Skeletal muscle satellite cell (primary cell): ENCODE measurements at regions not wholly inside any gene's neighbourhood (a gene's known extent, or its start where the extent isn't known, plus 50 kb on each side); places are given as distances from the start of the nearest gene placed in this dataset.

Source experiments
- H3K27me3 ChIP-seq: 2 replicates; pipeline ENCODE4 v1.7.0; 2013; ENCODE audit warnings: low read length; ENCODE audit not compliant: control insufficient read depth, insufficient read depth
- H3K36me3 ChIP-seq: 2 replicates; pipeline ENCODE4 v1.7.0; 2013; ENCODE audit warnings: mild to moderate bottlenecking, control low read depth, low read length; ENCODE audit not compliant: insufficient read depth
- H3K4me1 ChIP-seq: 2 replicates; pipeline ENCODE4 v1.7.0; 2013; ENCODE audit warnings: low read length; ENCODE audit not compliant: control insufficient read depth, insufficient read depth
- H3K4me2 ChIP-seq: 2 replicates; pipeline ENCODE4 v1.7.0; 2013; ENCODE audit warnings: mild to moderate bottlenecking, low read length
- H3K4me3 ChIP-seq: 2 replicates; pipeline ENCODE4 v1.7.0; 2013; ENCODE audit warnings: low read length
- H3K9ac ChIP-seq: 2 replicates; pipeline ENCODE4 v1.7.0; 2013; ENCODE audit warnings: mild to moderate bottlenecking, low read depth, low read length, moderate library complexity
- H3K9me3 ChIP-seq: replicated peaks from 2 replicates; pipeline ENCODE4 v1.7.0; 2013; ENCODE audit warnings: mild to moderate bottlenecking, control low read depth, low read length

DNA sequence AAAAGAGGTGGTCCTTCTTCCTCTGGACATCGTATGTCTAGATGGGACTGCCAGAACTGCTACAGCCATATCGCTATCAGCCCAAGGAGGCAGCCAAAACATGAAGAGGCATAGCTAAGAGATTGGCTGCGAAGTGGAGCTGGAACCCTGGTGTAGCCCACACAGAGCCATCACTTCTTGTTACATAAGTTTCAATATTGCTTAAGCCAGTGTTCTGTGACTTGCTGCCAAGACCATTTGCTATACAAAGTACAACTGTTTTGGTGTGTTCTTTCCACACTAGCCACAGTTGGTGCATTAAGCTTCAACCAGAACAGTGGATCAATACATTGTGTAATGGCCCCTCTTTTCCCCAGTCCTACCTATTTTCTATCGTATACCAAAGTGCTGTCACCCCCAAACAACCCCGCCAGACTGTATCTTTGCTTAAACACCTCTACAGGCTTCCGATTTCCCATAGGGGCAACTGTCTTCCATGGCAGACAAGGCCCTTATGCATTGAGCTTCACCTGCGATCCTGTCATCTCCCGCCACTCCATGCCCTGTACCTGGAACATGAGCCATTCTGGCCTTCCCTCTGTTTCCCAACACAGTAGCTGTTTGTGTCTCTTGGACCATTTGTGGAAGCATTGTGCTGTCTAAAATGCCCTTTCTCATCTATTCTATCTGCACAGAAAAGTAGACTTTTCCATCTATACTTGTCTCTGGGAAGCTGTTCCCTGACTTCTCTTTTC is 241.8 kb downstream of the TTLL7 start:
- Histone ChIP-seq H3K9me3 (no peaks in the 10 kb centered on the region), H3K4me3 (no peak overlapping the region), H3K9ac (no peak overlapping the region), H3K36me3 (no peaks in the 10 kb centered on the region), H3K27me3 (no peaks in the 10 kb centered on the region), H3K4me1 (no peaks in the 10 kb centered on the region), H3K4me2 (no peak overlapping the region)

DNA sequence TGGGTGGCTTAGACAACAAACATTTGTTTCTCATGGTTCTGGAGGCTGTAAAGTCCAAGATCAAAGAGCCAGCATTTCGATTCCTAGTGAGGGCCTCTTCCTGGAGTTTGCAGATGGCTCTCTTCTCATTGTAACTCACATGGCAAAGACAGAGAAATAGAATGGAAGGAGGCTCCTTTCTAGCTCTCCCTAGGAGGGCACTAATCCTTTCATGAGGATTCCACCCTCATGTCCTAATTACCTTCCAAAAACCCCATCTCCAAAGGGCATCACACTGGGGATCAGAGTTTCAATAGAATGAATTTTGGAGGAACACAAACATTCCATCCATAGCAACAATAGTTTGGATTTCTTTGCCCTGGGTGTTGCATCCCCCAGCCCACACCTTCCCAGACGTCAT is 247.3 kb downstream of the TTLL7 start:
- Histone ChIP-seq H3K4me1 (no peaks in the 10 kb centered on the region), H3K36me3 (no peaks in the 10 kb centered on the region), H3K9me3 (no peaks in the 10 kb centered on the region), H3K9ac (no peak overlapping the region), H3K27me3 (no peaks in the 10 kb centered on the region), H3K4me3 (no peak overlapping the region), H3K4me2 (no peak overlapping the region)

DNA sequence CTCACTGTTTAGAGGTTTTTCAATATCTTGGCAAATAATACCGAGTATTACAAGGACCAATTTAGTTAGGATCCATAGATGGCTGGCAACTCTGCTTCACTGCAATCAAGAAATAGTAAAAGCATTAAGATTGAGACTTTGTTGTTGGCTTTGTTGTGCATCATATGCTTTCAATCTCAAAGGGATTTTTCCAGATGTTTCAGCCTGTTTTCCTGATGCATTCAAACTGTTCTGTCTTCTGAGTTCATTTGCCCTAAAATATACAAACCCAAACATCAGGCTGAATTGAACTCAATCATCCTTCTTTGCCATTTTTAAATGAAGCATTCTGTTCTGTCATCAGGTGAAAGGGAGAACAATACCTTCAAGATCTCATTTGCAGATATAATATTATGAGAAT is 248.7 kb downstream of the TTLL7 start:
- Histone ChIP-seq H3K4me3 (no peak overlapping the region), H3K36me3 (no peaks in the 10 kb centered on the region), H3K4me2 (no peak overlapping the region), H3K9me3 (no peaks in the 10 kb centered on the region), H3K27me3 (no peaks in the 10 kb centered on the region), H3K4me1 (no peaks in the 10 kb centered on the region), H3K9ac (no peak overlapping the region)

DNA sequence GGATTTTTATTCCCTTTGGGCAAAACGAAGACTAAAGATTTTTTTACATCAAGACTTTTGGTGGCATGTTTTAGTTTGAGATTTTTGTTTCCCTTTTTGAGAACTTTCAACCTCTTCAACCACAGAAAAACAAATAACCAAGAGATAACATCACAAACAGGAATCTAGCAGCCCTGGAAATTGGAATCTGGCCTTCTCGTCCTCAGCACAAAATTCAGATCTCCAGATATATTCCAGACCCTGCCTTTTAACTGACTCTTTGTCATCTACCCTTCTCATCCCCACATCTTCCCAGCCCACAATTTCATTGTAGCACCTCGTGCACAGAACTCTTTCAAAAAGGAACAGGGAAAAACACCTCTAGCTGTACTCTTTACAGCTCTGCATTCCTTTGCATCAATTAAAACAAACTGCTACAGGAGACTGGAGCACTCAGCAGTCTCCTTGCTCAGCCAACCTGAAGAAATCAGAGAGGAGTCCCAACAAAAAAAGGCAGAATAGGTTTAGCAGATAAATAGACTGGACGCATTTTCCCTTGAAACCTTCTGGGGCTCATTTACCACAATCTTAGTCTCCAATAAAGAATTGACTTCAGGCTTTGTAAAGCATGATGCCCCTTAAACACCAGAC is 251.0 kb downstream of the TTLL7 start:
- Histone ChIP-seq H3K36me3 (no peaks in the 10 kb centered on the region), H3K9ac (no peak overlapping the region), H3K27me3 (no peaks in the 10 kb centered on the region), H3K4me2 (no peak overlapping the region), H3K4me3 (no peak overlapping the region), H3K9me3 (no peaks in the 10 kb centered on the region), H3K4me1 (no peaks in the 10 kb centered on the region)

DNA sequence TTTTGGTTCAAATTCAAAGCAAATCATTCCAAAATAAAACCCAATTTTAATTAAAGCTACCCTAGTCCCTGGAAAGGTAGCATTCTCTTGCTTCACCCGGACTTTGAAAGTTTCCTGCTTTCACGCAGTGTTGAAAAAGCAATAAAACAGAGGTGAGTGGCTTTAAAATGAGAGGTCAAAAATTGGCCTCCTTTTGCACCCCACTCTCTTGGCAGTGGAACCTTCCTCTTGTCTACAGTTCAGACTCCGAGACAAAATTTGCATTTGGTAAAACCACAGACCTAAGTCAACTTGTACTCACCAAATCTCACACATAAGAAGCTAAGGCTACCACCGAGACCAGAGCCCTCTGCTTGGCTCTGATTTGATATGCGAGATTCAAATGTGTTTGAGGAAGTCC is 252.7 kb downstream of the TTLL7 start:
- Histone ChIP-seq H3K9ac (no peak overlapping the region), H3K4me1 (no peaks in the 10 kb centered on the region), H3K36me3 (no peaks in the 10 kb centered on the region), H3K27me3 (no peaks in the 10 kb centered on the region), H3K4me2 (no peak overlapping the region), H3K9me3 (no peaks in the 10 kb centered on the region), H3K4me3 (no peak overlapping the region)

DNA sequence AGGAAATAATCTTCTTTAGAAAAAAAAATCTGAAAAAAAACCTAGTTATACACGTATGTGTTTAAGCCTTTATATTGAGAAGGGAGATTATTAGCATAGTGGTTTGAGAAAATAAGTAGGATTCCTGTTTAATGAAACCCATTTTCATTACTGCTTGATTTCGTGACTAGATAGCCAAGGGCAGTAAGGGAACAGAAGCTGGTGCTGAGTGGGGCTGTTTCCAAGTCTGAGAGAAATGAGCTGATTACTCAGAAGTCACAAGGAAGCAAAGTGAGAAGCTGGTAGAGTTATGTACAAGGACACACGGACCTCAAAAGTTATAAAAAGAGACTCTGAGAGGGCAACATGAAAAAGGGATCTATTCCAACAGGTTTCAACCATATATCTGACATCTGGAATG is 256.5 kb downstream of the TTLL7 start:
- Histone ChIP-seq H3K4me1 (no peaks in the 10 kb centered on the region), H3K36me3 (no peaks in the 10 kb centered on the region), H3K4me3 (no peak overlapping the region), H3K9me3 (no peaks in the 10 kb centered on the region), H3K4me2 (no peak overlapping the region), H3K9ac (no peak overlapping the region), H3K27me3 (no peaks in the 10 kb centered on the region)

DNA sequence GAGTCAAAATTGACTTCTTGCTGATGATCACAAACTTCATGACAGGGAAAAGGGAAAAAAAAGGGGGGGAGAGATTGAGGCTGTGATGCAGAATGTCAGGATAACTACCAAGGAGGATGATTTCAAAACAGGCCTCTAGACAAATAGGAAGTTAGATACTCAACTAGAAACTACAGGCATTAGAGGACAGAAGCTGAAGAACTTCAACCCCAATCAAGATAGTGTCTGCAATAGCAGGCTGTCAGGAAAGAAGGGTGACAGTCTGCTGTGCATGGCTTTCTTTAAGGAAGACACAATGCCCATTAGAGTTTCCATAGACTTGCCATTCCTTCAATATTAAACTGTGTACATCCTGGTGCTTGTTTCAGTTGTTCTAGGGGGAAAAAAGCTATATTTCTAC is 257.2 kb downstream of the TTLL7 start:
- no peaks in the 10 kb centered on the region for H3K9me3 ChIP-seq
- H3K4me1 ChIP-seq: no peaks in the 10 kb centered on the region
- no peak overlapping the region for H3K4me2 ChIP-seq
- H3K4me3 ChIP-seq: no peak overlapping the region
- H3K27me3 ChIP-seq: no peaks in the 10 kb centered on the region
- no peak overlapping the region for H3K9ac ChIP-seq
- H3K36me3 ChIP-seq: no peaks in the 10 kb centered on the region

DNA sequence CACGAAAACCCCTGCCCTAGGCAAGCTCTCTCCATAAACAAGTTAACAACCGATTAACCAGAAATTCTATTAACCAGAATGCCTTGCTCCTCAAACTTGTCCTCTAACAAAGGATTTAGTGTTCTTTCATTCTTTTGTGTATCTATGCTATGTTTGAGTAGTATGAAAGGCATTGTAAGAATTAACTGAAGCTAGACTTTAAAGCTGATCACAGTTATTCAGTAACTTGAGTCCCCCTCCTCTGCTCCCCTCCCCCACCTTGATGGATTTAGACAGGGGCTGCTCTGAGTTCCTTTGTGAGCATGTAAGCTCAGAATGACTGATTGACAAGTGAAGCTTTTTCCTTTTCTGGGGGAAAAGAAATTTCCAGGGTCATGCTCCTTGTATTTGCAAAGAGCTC is 257.6 kb downstream of the TTLL7 start:
- Histone ChIP-seq H3K27me3 (no peaks in the 10 kb centered on the region), H3K36me3 (no peaks in the 10 kb centered on the region)

DNA sequence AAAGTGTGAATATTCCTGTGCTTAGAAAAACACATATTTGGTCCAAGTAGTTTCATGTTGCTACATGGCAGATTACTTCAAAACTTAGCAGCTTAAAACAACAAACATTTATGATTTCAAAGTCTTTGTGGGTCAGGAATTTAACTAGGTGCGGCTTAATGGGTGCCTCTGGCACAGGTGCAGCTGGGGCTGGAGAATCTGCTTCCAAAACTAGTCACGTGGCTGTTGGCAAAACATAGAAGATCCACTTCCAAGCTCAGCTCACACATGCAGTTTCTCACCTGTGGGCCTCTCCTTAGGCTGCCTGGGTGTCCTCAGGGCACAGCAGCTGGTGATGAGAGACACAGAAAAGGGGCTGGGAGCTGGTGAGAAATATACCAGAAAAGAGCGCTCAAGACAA is 263.4 kb downstream of the TTLL7 start:
- Histone ChIP-seq H3K27me3 (no peaks in the 10 kb centered on the region), H3K4me2 (no peak overlapping the region), H3K9me3 (no peaks in the 10 kb centered on the region), H3K36me3 (no peaks in the 10 kb centered on the region), H3K4me3 (no peak overlapping the region), H3K9ac (no peak overlapping the region), H3K4me1 (no peaks in the 10 kb centered on the region)

More for the DNA sequence above, 257.6 kb downstream of the TTLL7 start:
- H3K9ac ChIP-seq: no peak overlapping the region
- no peak overlapping the region for H3K4me2 ChIP-seq
- no peaks in the 10 kb centered on the region for H3K9me3 ChIP-seq
- no peak overlapping the region for H3K4me3 ChIP-seq
- no peaks in the 10 kb centered on the region for H3K4me1 ChIP-seq

DNA sequence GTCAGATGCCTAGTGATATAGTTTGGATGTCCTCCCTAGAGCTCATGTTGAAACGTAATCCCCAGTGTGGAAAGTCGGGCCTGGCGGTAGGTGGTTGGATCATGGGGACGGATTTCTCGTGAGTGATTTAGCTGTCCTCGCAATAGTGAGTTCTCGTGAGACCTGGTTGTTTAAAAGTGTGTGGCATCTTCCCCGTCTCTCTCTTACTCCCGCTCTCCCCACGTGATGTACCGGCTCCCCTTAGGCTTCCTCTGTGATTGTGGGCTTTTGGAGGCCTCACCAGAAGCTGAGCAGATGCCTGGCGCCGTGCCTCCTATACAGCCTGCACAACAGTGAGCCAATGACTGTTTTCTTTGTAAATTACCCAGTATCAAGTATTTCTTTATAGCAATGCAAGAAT is 264.5 kb downstream of the TTLL7 start:
- no peaks in the 10 kb centered on the region for H3K9me3 ChIP-seq
- no peaks in the 10 kb centered on the region for H3K4me1 ChIP-seq

DNA sequence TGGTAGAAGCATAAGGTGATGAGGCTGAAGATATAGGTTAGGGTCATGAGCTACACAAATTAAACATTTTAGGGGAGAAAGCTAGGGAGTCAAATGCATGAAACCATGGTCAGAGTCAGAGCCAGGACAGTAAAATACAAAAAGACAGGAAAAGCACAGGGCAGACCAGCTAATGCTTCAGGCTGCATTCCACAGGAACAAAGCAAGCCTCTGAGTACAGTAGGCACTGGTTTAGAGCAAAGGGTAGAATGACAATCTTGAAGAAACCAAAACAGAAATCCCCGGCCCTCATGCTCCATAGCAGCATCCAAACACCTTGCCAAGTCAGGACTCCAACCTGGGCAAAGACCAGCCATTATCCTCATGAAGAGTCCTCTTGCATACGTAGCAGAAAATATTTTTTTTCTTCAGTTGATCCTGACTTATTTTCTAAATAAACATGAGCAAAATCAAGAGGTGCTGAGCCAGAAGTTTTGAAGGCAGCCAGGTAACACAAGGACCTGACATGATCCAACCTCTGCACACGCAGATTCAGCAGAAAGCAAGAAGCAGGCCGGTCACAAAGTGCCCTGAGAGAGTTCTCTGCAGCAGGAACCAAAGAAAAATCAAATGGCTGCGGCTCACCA is 273.1 kb downstream of the TTLL7 start:
- Histone ChIP-seq H3K9ac (no peak overlapping the region), H3K9me3 (no peaks in the 10 kb centered on the region), H3K27me3 (no peaks in the 10 kb centered on the region), H3K4me2 (no peak overlapping the region), H3K4me1 (no peaks in the 10 kb centered on the region), H3K36me3 (no peaks in the 10 kb centered on the region), H3K4me3 (no peak overlapping the region)

More for the DNA sequence above, 264.5 kb downstream of the TTLL7 start:
- Histone ChIP-seq H3K9ac (no peak overlapping the region), H3K4me2 (no peak overlapping the region), H3K27me3 (no peaks in the 10 kb centered on the region), H3K36me3 (no peaks in the 10 kb centered on the region), H3K4me3 (no peak overlapping the region)

DNA sequence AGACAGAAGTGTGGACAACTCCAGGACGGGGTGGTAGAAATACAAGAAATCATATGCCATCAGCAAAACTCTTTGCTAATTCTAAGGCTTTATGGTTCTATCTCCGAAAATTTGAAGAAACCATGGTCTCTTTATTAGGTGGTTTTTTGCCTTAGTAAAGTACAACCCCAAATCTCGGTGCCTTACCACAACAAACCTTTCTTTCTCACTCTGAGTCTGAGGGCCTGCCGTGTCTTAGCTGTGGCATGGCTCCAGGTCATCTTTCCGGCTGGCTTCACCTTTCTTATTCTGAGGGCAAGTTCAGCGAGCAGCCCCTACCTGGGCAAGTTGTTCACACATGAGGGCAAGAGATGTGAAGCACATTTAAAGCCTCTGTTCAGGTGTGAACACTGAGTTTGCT is 280.6 kb downstream of the TTLL7 start:
- H3K36me3 ChIP-seq: no peaks in the 10 kb centered on the region
- H3K4me3 ChIP-seq: no peak overlapping the region
- H3K9me3 ChIP-seq: no peaks in the 10 kb centered on the region
- no peak overlapping the region for H3K4me2 ChIP-seq
- H3K9ac ChIP-seq: no peak overlapping the region
- H3K27me3 ChIP-seq: no peaks in the 10 kb centered on the region
- no peaks in the 10 kb centered on the region for H3K4me1 ChIP-seq
